ENCODE measurements at regions not wholly inside any gene's neighbourhood (a gene's known extent, or its start where the extent isn't known, plus 50 kb on each side); places are given as distances from the start of the nearest gene placed in this dataset.

DNA sequence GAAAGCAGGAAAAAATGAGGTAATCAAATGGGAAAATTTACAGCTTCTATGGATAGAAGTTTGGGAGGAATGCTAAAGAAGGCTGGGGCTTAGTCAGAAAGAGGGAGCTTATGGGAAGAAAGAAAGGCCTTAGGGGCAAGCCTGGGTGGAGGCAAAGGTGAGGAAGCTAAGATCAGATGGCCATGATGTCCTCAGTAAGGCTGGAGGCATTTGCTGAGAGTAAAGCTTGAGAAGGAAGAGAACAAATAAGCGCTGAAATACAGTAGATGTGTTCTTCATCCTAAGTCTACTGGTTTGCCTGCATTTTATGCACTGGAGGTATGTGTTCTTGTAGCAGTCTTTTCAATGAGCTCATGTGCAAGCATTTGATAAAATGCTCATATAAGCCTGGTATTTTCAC, 355.4 kb downstream of the BRINP2 start:
- H3K4me2 ChIP-seq (ENCODE audit: low read depth, low read length) = no peak overlapping the region
- H3K4me3 ChIP-seq (replicated peaks in 1 of 3; ENCODE audit: insufficient read depth in 1 of 3, low read depth in 2 of 3, low read length in 3 of 3) = no peak overlapping the region
- no peak overlapping the region for H2AFZ ChIP-seq (ENCODE audit: low read length)
- H3K9me3 ChIP-seq (ENCODE audit: low read length) = no peaks in the 10 kb centered on the region; the same call in 1 of the 2 replicates
- H3K4me1 ChIP-seq (ENCODE audit: insufficient read depth, low read length) = no peaks in the 10 kb centered on the region
- ChIA-PET POLR2A (no interaction called here), CTCF (ENCODE audit: low intra/inter-chr PET ratio, low total read pairs) (no interaction called here)
- intact Hi-C loops (cut with micrococcal nuclease; ENCODE audit: unreplicated experiment) (loop anchor here (5.0 kb wide), 1 partner anchor 804 kb away; no protein-coding TSS in a partner anchor), in situ Hi-C loops (cut with HindIII; ENCODE audit: extremely low pct_ligation_motif_present, low pct_unique_long_range_greater_than_20kb) (no loop called here)
- H3K79me2 ChIP-seq (ENCODE audit: insufficient read depth, low read length) = no peaks in the 10 kb centered on the region
- ATAC-seq (no peak), FAIRE-seq (no peak), DNase-seq (ENCODE audit: low spot score) (no peak)
- no peaks in the 10 kb centered on the region for H3K36me3 ChIP-seq (replicated peaks in 1 of 2; ENCODE audit: control insufficient read depth in 1 of 2, insufficient read depth in 2 of 2, low read length in 2 of 2)
- H4K20me1 ChIP-seq (ENCODE audit: insufficient read depth, low read length) = no peaks in the 10 kb centered on the region
- no peaks in the 10 kb centered on the region for H3K27me3 ChIP-seq (ENCODE audit: control insufficient read depth in 1 of 2, insufficient read depth in 2 of 2, low read length in 2 of 2)
- WGBS (ENCODE audit: low lambda C conversion rate) = 6% methylated on average over 1 of the region's 1 CpG
- H3K27ac ChIP-seq (ENCODE audit: extremely low read length, insufficient read depth, low read length) = no peak overlapping the region
- no peak overlapping the region for H3K9ac ChIP-seq (ENCODE audit: insufficient read depth, low read depth, low read length)
- no TSS peak for BruUV-seq (replicated peaks)
- TF ChIP-seq, protein P1, sequence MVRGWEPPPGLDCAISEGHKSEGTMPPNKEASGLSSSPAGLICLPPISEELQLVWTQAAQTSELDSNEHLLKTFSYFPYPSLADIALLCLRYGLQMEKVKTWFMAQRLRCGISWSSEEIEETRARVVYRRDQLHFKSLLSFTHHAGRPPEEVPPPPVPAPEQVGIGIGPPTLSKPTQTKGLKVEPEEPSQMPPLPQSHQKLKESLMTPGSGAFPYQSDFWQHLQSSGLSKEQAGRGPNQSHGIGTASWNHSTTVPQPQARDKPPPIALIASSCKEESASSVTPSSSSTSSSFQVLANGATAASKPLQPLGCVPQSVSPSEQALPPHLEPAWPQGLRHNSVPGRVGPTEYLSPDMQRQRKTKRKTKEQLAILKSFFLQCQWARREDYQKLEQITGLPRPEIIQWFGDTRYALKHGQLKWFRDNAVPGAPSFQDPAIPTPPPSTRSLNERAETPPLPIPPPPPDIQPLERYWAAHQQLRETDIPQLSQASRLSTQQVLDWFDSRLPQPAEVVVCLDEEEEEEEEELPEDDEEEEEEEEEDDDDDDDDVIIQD (CRISPR knock-in tag; IDR thresholded peaks at IDR 0.05; ENCODE audit: low read depth) = no peak
- TF ChIP-seq ZBTB7B (CRISPR knock-in tag; IDR thresholded peaks at IDR 0.05) (no peak), NFE2L1 (CRISPR knock-in tag; IDR thresholded peaks at IDR 0.05; ENCODE audit: borderline replicate concordance) (no peak), GABPB1 (CRISPR knock-in tag; IDR thresholded peaks at IDR 0.05) (no peak), ZNF674 (CRISPR knock-in tag; IDR thresholded peaks at IDR 0.05; ENCODE audit: low read depth) (no peak)
- TF ChIP-seq, protein P2, sequence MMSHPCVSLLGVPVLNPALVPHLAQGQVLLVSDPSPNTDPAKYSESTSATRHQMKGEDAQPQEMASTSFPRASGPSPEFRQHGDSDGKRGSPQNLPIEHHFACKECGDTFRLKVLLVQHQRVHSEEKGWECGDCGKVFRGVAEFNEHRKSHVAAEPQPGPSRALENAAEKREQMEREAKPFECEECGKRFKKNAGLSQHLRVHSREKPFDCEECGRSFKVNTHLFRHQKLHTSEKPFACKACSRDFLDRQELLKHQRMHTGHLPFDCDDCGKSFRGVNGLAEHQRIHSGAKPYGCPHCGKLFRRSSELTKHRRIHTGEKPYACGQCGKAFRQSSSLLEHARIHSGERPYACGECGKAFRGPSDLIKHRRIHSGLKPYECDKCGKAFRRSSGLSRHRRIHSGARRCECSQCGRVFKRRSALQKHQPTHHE (CRISPR knock-in tag; IDR thresholded peaks at IDR 0.05; ENCODE audit: borderline replicate concordance) = no peak

DNA sequence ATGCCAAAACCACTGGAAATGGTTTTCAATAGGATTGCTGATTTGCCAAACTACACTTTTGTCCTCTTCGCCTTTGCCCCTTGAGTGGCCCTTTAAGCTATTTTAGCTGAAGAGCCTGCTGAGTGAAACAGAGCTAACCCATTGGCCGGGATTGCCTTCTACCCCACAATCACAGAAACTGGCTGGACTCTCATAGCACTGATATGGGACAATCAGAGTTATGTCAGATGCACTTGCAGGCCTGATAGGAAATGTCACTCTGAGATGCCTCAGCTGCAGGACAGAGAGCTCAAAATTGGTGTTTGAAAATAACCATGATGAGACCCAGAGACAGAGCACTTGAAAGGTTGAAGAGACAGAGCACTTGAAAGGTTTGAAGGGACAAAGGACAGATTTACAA, 354.4 kb downstream of the BRINP2 start:
- POLR2A ChIA-PET = no interaction called here
- CTCF ChIA-PET (ENCODE audit: low intra/inter-chr PET ratio, low total read pairs) = no interaction called here

More for the DNA sequence above, 354.4 kb downstream of the BRINP2 start:
- H3K9ac ChIP-seq (ENCODE audit: insufficient read depth, low read depth, low read length) = no peak overlapping the region
- H4K20me1 ChIP-seq (ENCODE audit: insufficient read depth, low read length) = no peaks in the 10 kb centered on the region
- no peak overlapping the region for H3K4me2 ChIP-seq (ENCODE audit: low read depth, low read length)
- BruUV-seq (replicated peaks) = no TSS peak
- ATAC-seq = no peak
- TF ChIP-seq ZNF709 (CRISPR knock-in tag; IDR thresholded peaks at IDR 0.05) (no peak), RORA (CRISPR knock-in tag; IDR thresholded peaks at IDR 0.05) (no peak), SIN3A (IDR thresholded peaks at IDR 0.05; ENCODE audit: borderline replicate concordance, low read depth, low read length) (no peak), CBFB (CRISPR knock-in tag; IDR thresholded peaks at IDR 0.05) (no peak), SNRNP70 (IDR thresholded peaks at IDR 0.05; ENCODE audit: low read depth, low read length) (no peak), ZNF557 (CRISPR knock-in tag; IDR thresholded peaks at IDR 0.05) (no peak)
- TF ChIP-seq, protein P3, sequence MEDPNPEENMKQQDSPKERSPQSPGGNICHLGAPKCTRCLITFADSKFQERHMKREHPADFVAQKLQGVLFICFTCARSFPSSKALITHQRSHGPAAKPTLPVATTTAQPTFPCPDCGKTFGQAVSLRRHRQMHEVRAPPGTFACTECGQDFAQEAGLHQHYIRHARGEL (CRISPR knock-in tag; IDR thresholded peaks at IDR 0.05) = no peak
- H3K4me1 ChIP-seq (ENCODE audit: insufficient read depth, low read length) = no peaks in the 10 kb centered on the region
- no peak overlapping the region for H2AFZ ChIP-seq (ENCODE audit: low read length)
- no peak overlapping the region for H3K27ac ChIP-seq (ENCODE audit: extremely low read length, insufficient read depth, low read length)
- H3K36me3 ChIP-seq (replicated peaks in 1 of 2; ENCODE audit: control insufficient read depth in 1 of 2, insufficient read depth in 2 of 2, low read length in 2 of 2) = no peaks in the 10 kb centered on the region
- H3K9me3 ChIP-seq (ENCODE audit: low read length) = no peaks in the 10 kb centered on the region
- intact Hi-C loops (cut with micrococcal nuclease; ENCODE audit: unreplicated experiment) (loop anchor here (5.0 kb wide), 1 partner anchor 803 kb away; no protein-coding TSS in a partner anchor), in situ Hi-C loops (cut with HindIII; ENCODE audit: extremely low pct_ligation_motif_present, low pct_unique_long_range_greater_than_20kb) (no loop called here)
- no peak for DNase-seq (ENCODE audit: low spot score)
- 9% methylated on average over 2 of the region's 2 CpGs for WGBS (ENCODE audit: low lambda C conversion rate)
- H3K79me2 ChIP-seq (ENCODE audit: insufficient read depth, low read length) = no peaks in the 10 kb centered on the region
- no peak overlapping the region for H3K4me3 ChIP-seq (replicated peaks in 1 of 3; ENCODE audit: insufficient read depth in 1 of 3, low read depth in 2 of 3, low read length in 3 of 3)
- H3K27me3 ChIP-seq (ENCODE audit: control insufficient read depth in 1 of 2, insufficient read depth in 2 of 2, low read length in 2 of 2) = no peaks in the 10 kb centered on the region
- FAIRE-seq = no peak

Data from HepG2 (cell line).